ENCODE measurements at regions not wholly inside any gene's neighbourhood (a gene's known extent, or its start where the extent isn't known, plus 50 kb on each side); places are given as distances from the start of the nearest gene placed in this dataset.

GRCh38 chr11:33490842-33491370, 209.7 kb downstream of the C11orf91 start:
- TF ChIP-seq CTCF (IDR thresholded peaks at IDR 0.05) (no peak), POLR2A (IDR thresholded peaks at IDR 0.05) (no peak)
